Astrocyte (in vitro differentiated cells and primary cell): ENCODE measurements at regions not wholly inside any gene's neighbourhood (a gene's known extent, or its start where the extent isn't known, plus 50 kb on each side); places are given as distances from the start of the nearest gene placed in this dataset.

Source experiments
- DNase-seq: peaks from one replicate; pipeline ENCODE4 v3.0.0-alpha.2; 2010; ENCODE audit warnings: low read depth
- FAIRE-seq: peaks from 2 replicates; lab custom pipeline; 2011; peaks lifted over from hg19 to GRCh38; lab: Jason Lieb, UNC
- H2AFZ ChIP-seq: 2 replicates; pipeline ENCODE4 v1.6.0; 2012; ENCODE audit warnings: low read depth, low read length, inconsistent platforms
- H3K27ac ChIP-seq: 2 replicates; pipeline ENCODE4 v1.5.1; 2011; ENCODE audit warnings: low read depth, low read length, inconsistent platforms
- H3K27me3 ChIP-seq: 2 replicates; pipeline ENCODE4 v1.6.0; 2011; ENCODE audit warnings: low read length, inconsistent platforms; ENCODE audit not compliant: insufficient read depth
- H3K36me3 ChIP-seq: 2 replicates; pipeline ENCODE4 v1.5.1; 2011; ENCODE audit warnings: low read length, inconsistent platforms; ENCODE audit not compliant: insufficient read depth
- H3K4me1 ChIP-seq: 2 replicates; pipeline ENCODE4 v1.5.1; 2011; ENCODE audit warnings: low read length, inconsistent platforms; ENCODE audit not compliant: insufficient read depth
- H3K4me2 ChIP-seq: 2 replicates; pipeline ENCODE4 v1.6.0; 2012; ENCODE audit warnings: low read length, inconsistent platforms
- H3K4me3 ChIP-seq: 2 replicates; pipeline ENCODE4 v1.5.1; 2011; ENCODE audit warnings: low read depth, mild to moderate bottlenecking, low read length, inconsistent platforms; ENCODE audit not compliant: insufficient read depth
- H3K79me2 ChIP-seq: 2 replicates; pipeline ENCODE4 v1.6.0; 2012; ENCODE audit warnings: mild to moderate bottlenecking, low read length, inconsistent platforms; ENCODE audit not compliant: insufficient read depth
- H3K9ac ChIP-seq: 2 replicates; pipeline ENCODE4 v1.6.0; 2012; ENCODE audit warnings: mild to moderate bottlenecking, low read length, inconsistent platforms
- H3K9me3 ChIP-seq: 2 replicates; pipeline ENCODE4 v1.5.1; 2012; ENCODE audit warnings: low read depth, mild to moderate bottlenecking, low read length, inconsistent platforms; ENCODE audit not compliant: insufficient read depth
- H4K20me1 ChIP-seq: 2 replicates; pipeline ENCODE4 v1.6.0; 2012; ENCODE audit warnings: low read length, inconsistent platforms; ENCODE audit not compliant: insufficient read depth
- H3K27ac Mint-ChIP-seq: one replicate; pipeline ENCODE4 v1.8.0; 2021; ENCODE audit warnings: mild to moderate bottlenecking, mixed read lengths; ENCODE audit not compliant: unreplicated experiment
- H3K27me3 Mint-ChIP-seq: one replicate; pipeline ENCODE4 v1.8.0; 2021; ENCODE audit warnings: low read depth, mixed read lengths; ENCODE audit not compliant: unreplicated experiment
- H3K36me3 Mint-ChIP-seq: one replicate; pipeline ENCODE4 v1.8.0; 2021; ENCODE audit warnings: low read depth, mixed read lengths; ENCODE audit not compliant: unreplicated experiment
- H3K4me1 Mint-ChIP-seq: one replicate; pipeline ENCODE4 v1.8.0; 2021; ENCODE audit warnings: low read depth, mixed read lengths; ENCODE audit not compliant: unreplicated experiment
- H3K4me3 Mint-ChIP-seq: one replicate; pipeline ENCODE4 v1.8.0; 2021; ENCODE audit warnings: mild to moderate bottlenecking, moderate library complexity, mixed read lengths; ENCODE audit not compliant: unreplicated experiment
- H3K9me3 Mint-ChIP-seq: one replicate; pipeline ENCODE4 v1.8.0; 2021; ENCODE audit warnings: mild to moderate bottlenecking, mixed read lengths; ENCODE audit not compliant: unreplicated experiment
- CTCF ChIP-seq: IDR thresholded peaks from 2 replicates; pipeline ENCODE4 v1.5.1; 2011; ENCODE audit warnings: low read depth, mild to moderate bottlenecking, inconsistent platforms, low read length, moderate library complexity; ENCODE audit not compliant: insufficient read depth
- EZH2 ChIP-seq: IDR thresholded peaks from 2 replicates; pipeline ENCODE4 v1.6.1; 2012; ENCODE audit warnings: mild to moderate bottlenecking, low read length, inconsistent platforms; ENCODE audit not compliant: insufficient read depth

GRCh38 chr1:4959216-4959615 is 304.8 kb downstream of the AJAP1 start:
- Histone ChIP-seq H3K9me3 (peaks cover 26% of the 10 kb centered on the region), H3K4me3 (no peak overlapping the region), H3K27me3 (no peaks in the 10 kb centered on the region), H2AFZ (no peak overlapping the region), H3K9ac (no peak overlapping the region), H3K27ac (no peak overlapping the region), H3K36me3 (no peaks in the 10 kb centered on the region), H3K4me2 (no peak overlapping the region), H4K20me1 (no peaks in the 10 kb centered on the region), H3K79me2 (no peaks in the 10 kb centered on the region), H3K4me1 (no peaks in the 10 kb centered on the region)
- DNase-seq (no peak), FAIRE-seq (no peak)
- no peaks in the 10 kb centered on the region for H3K36me3 Mint-ChIP-seq
- H3K9me3 Mint-ChIP-seq, result no peaks in the 10 kb centered on the region
- H3K4me3 Mint-ChIP-seq, result no peak overlapping the region
- TF ChIP-seq CTCF (no peak), EZH2 (no peak)
- H3K27me3 Mint-ChIP-seq, result peaks cover 12% of the 10 kb centered on the region
- no peak overlapping the region for H3K27ac Mint-ChIP-seq
- peaks cover 9% of the 10 kb centered on the region for H3K4me1 Mint-ChIP-seq

- H3K27me3 ChIP-seq, result no peaks in the 10 kb centered on the region
- Mint-ChIP-seq H3K4me1 (peaks cover 3% of the 10 kb centered on the region), H3K36me3 (no peaks in the 10 kb centered on the region), H3K4me3 (no peak overlapping the region), H3K27me3 (peaks cover 6% of the 10 kb centered on the region), H3K27ac (no peak overlapping the region), H3K9me3 (no peaks in the 10 kb centered on the region)
- H3K9ac ChIP-seq, result no peak overlapping the region
- no peaks in the 10 kb centered on the region for H4K20me1 ChIP-seq
- no peak for FAIRE-seq
- H3K79me2 ChIP-seq, result no peaks in the 10 kb centered on the region
- TF ChIP-seq EZH2 (no peak), CTCF (no peak)
- H2AFZ ChIP-seq, result no peak overlapping the region
- H3K4me3 ChIP-seq, result no peak overlapping the region
- no peaks in the 10 kb centered on the region for H3K36me3 ChIP-seq
- H3K27ac ChIP-seq, result no peak overlapping the region
- no peaks in the 10 kb centered on the region for H3K4me1 ChIP-seq
- H3K9me3 ChIP-seq, result peaks cover 26% of the 10 kb centered on the region
- DNase-seq, result no peak
- H3K4me2 ChIP-seq, result no peak overlapping the region
These were observed 302.6 kb downstream of the AJAP1 start for GRCh38 chr1:4957027-4957426.

DNA sequence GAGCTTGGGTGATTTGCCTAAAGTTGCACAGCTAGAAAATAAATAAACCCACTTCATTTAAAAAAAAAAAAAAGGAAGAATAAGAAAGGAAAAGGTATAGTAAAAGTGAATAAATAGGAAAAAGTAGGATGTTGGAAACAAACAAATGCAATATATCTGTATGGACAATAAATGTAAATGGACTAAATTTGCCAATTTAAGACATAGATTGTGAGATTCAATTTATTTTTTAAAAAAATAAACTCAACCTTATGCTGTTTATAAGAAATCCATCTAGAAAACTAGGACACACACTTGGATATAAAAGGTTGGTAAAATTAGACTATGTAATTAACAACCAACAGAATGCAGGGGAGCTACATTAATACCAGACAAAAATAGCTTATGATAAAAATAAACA is 300.0 kb downstream of the AJAP1 start:
- Mint-ChIP-seq H3K4me3 (no peak overlapping the region), H3K4me1 (no peaks in the 10 kb centered on the region), H3K27ac (no peak overlapping the region), H3K27me3 (peaks cover 3% of the 10 kb centered on the region), H3K36me3 (no peaks in the 10 kb centered on the region), H3K9me3 (no peaks in the 10 kb centered on the region)
- Histone ChIP-seq H2AFZ (no peak overlapping the region), H4K20me1 (no peaks in the 10 kb centered on the region), H3K9ac (no peak overlapping the region), H3K4me2 (no peak overlapping the region), H3K4me1 (no peaks in the 10 kb centered on the region), H3K79me2 (no peaks in the 10 kb centered on the region), H3K27me3 (no peaks in the 10 kb centered on the region), H3K27ac (no peak overlapping the region), H3K9me3 (peaks cover 24% of the 10 kb centered on the region), H3K36me3 (no peaks in the 10 kb centered on the region), H3K4me3 (no peak overlapping the region)
- DNase-seq (no peak), FAIRE-seq (no peak)
- no peak for TF ChIP-seq EZH2
- no peak for TF ChIP-seq CTCF
